DND-41 (cell line): ENCODE measurements at regions not wholly inside any gene's neighbourhood (a gene's known extent, or its start where the extent isn't known, plus 50 kb on each side); places are given as distances from the start of the nearest gene placed in this dataset.

ENCODE experiments used
- EZH2 ChIP-seq: IDR thresholded peaks from 3 replicates; pipeline ENCODE4 v1.6.1; 2012; ENCODE audit warnings: borderline replicate concordance, low read depth, mild to moderate bottlenecking, moderate library complexity, low read length, inconsistent platforms; ENCODE audit not compliant: severe bottlenecking
- TF ChIP-seq, protein P1 (sequence below): IDR thresholded peaks from 2 replicates; pipeline ENCODE4 v1.5.1; 2012; ENCODE audit warnings: borderline replicate concordance, low read length, moderate library complexity, mild to moderate bottlenecking; ENCODE audit not compliant: poor library complexity, severe bottlenecking; ENCODE audit errors: extremely low read depth

DNA sequence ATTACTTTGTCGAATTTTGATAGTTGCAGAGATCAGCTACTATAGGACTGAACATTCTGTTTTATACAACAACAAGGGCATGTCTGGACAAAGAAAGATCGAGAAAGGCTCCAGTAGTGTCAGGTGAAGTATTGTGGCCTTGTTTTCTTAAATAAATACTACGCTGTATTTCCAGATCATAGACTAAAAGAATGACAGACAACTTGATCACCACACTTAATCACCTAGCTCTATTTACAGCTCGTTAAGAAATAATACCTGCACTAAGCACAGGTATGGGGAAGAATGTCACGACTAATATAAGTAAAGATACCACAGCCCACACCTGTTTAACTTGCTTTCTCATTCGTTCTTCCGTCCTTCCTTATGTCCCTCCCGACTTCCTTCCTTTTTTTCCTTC lies 269.2 kb downstream of the HGF start:
- TF ChIP-seq, protein P1, sequence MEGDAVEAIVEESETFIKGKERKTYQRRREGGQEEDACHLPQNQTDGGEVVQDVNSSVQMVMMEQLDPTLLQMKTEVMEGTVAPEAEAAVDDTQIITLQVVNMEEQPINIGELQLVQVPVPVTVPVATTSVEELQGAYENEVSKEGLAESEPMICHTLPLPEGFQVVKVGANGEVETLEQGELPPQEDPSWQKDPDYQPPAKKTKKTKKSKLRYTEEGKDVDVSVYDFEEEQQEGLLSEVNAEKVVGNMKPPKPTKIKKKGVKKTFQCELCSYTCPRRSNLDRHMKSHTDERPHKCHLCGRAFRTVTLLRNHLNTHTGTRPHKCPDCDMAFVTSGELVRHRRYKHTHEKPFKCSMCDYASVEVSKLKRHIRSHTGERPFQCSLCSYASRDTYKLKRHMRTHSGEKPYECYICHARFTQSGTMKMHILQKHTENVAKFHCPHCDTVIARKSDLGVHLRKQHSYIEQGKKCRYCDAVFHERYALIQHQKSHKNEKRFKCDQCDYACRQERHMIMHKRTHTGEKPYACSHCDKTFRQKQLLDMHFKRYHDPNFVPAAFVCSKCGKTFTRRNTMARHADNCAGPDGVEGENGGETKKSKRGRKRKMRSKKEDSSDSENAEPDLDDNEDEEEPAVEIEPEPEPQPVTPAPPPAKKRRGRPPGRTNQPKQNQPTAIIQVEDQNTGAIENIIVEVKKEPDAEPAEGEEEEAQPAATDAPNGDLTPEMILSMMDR, result no peak
- TF ChIP-seq EZH2, result no peak
